Keratinocyte (primary cell): ENCODE measurements at regions not wholly inside any gene's neighbourhood (a gene's known extent, or its start where the extent isn't known, plus 50 kb on each side); places are given as distances from the start of the nearest gene placed in this dataset.

ENCODE experiments used
- DNase-seq: peaks from one replicate; pipeline ENCODE4 v3.0.0-alpha.2; 2011; ENCODE audit warnings: low read depth, missing footprints, low spot score
- FAIRE-seq: peaks from 2 replicates; lab custom pipeline; 2011; peaks lifted over from hg19 to GRCh38; lab: Jason Lieb, UNC
- H2AFZ ChIP-seq: 2 replicates; pipeline ENCODE4 v1.6.0; 2012; ENCODE audit warnings: low read length, control low read depth, inconsistent platforms; ENCODE audit not compliant: control insufficient read depth
- H3K27ac ChIP-seq: 2 replicates; pipeline ENCODE4 v1.5.1; 2011; ENCODE audit warnings: low read length; ENCODE audit not compliant: control insufficient read depth, insufficient read depth
- H3K27me3 ChIP-seq: 3 replicates; pipeline ENCODE4 v1.6.0; 2011; ENCODE audit warnings: low read length; ENCODE audit not compliant: control insufficient read depth, insufficient read depth; ENCODE audit errors: extremely low read depth
- H3K36me3 ChIP-seq, 2 experiments: 2 replicates in 1 of 2; 3 replicates in 1 of 2; pipeline ENCODE4 v1.5.1; 2011; ENCODE audit warnings: low read length in 2 of 2, mild to moderate bottlenecking in 1 of 2; ENCODE audit not compliant: control insufficient read depth in 2 of 2, insufficient read depth in 2 of 2; ENCODE audit errors: extremely low read depth in 1 of 2
- H3K4me1 ChIP-seq: 3 replicates; pipeline ENCODE4 v1.5.1; 2011; ENCODE audit warnings: low read length; ENCODE audit not compliant: control insufficient read depth, insufficient read depth; ENCODE audit errors: extremely low read depth
- H3K4me2 ChIP-seq: 3 replicates; pipeline ENCODE4 v1.6.0; 2011; ENCODE audit warnings: low read depth, low read length; ENCODE audit not compliant: control insufficient read depth, insufficient read depth; ENCODE audit errors: extremely low read depth
- H3K4me3 ChIP-seq, 3 experiments: fragments of 200-600 bp in 1 of 3; sonication (generic) in 1 of 3; 2 replicates in 2 of 3; 3 replicates in 1 of 3; pipeline ENCODE4 v1.5.1; 2011 to 2016; ENCODE audit warnings: low read length in 3 of 3, mild to moderate bottlenecking in 3 of 3, control low read depth in 2 of 3, inconsistent platforms in 1 of 3, low read depth in 1 of 3, mixed read lengths in 1 of 3, mixed run types in 1 of 3, moderate library complexity in 1 of 3; ENCODE audit not compliant: control insufficient read depth in 2 of 3, insufficient read depth in 2 of 3; ENCODE audit errors: extremely low read depth in 1 of 3
- H3K79me2 ChIP-seq: 2 replicates; pipeline ENCODE4 v1.6.0; 2012; ENCODE audit warnings: low read length; ENCODE audit not compliant: control insufficient read depth, insufficient read depth
- H3K9ac ChIP-seq: 3 replicates; pipeline ENCODE4 v1.6.0; 2011; ENCODE audit warnings: low read length; ENCODE audit not compliant: control insufficient read depth, insufficient read depth; ENCODE audit errors: extremely low read depth
- H3K9me1 ChIP-seq: 3 replicates; pipeline ENCODE4 v1.6.0; 2011; ENCODE audit warnings: low read length; ENCODE audit not compliant: control insufficient read depth, insufficient read depth; ENCODE audit errors: extremely low read depth
- H3K9me3 ChIP-seq: 2 replicates; pipeline ENCODE4 v1.5.1; 2012; ENCODE audit warnings: low read depth, low read length; ENCODE audit not compliant: control insufficient read depth
- H4K20me1 ChIP-seq: 3 replicates; pipeline ENCODE4 v1.6.0; 2011; ENCODE audit warnings: low read length; ENCODE audit not compliant: control insufficient read depth, insufficient read depth; ENCODE audit errors: extremely low read depth
- EZH2 ChIP-seq: IDR thresholded peaks from one replicate; pipeline ENCODE4 v1.6.1; 2012; ENCODE audit warnings: inconsistent platforms, mild to moderate bottlenecking, low read length, moderate library complexity
- dilution Hi-C: fragments of 300-500 bp; cut with MboI; formaldehyde crosslinking; loops from one replicate; pipeline ENCODE4 v1.7.0; 2020; ENCODE audit warnings: low sequenced_read_pairs; ENCODE audit not compliant: extremely low pct_ligation_motif_present
- TF ChIP-seq, protein P1 (sequence below), 3 experiments: IDR thresholded peaks in 1 of 3; conservative IDR thresholded peaks in 1 of 3; optimal IDR thresholded peaks in 1 of 3; 2 replicates in 2 of 3; 3 replicates in 1 of 3; pipeline versions ENCODE3 to v1.5.1; 2011; ENCODE audit warnings: low read length in 3 of 3, mild to moderate bottlenecking in 3 of 3, moderate library complexity in 2 of 3, control low read depth in 1 of 3, inconsistent platforms in 1 of 3; ENCODE audit not compliant: insufficient read depth in 2 of 3; ENCODE audit errors: extremely low read depth in 1 of 3

DNA sequence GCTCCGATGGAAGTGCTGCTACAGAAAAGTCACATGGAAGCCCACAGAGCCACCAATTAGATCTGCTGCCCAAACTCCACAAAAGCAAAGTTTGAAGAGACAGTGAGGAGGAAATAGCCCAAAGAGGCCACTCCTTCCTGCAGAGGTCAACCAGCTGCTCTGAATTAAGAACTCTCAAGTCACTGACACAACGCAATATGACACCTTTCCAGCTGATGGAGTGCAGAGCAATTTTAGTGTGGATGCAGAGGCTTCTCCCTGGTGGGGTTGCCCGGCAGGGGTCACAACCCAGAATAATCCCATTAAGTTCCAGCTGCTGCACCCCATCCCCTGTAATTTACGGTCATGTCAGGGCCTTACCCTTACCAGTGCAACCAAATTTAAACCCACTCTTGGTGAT is 361.9 kb upstream of the JARID2 start:
- no peaks in the 10 kb centered on the region for H3K27me3 ChIP-seq
- no peaks in the 10 kb centered on the region for H3K79me2 ChIP-seq
- dilution Hi-C loops = no loop called here
- H3K9me1 ChIP-seq = no peaks in the 10 kb centered on the region
- no peaks in the 10 kb centered on the region for H3K36me3 ChIP-seq
- no peak overlapping the region for H3K4me3 ChIP-seq
- H2AFZ ChIP-seq = no peak overlapping the region
- H3K9me3 ChIP-seq = no peaks in the 10 kb centered on the region
- no peak overlapping the region for H3K9ac ChIP-seq
- H4K20me1 ChIP-seq = no peaks in the 10 kb centered on the region
- FAIRE-seq (no peak), DNase-seq (no peak)
- H3K4me2 ChIP-seq = no peak overlapping the region
- no peaks in the 10 kb centered on the region for H3K4me1 ChIP-seq
- TF ChIP-seq EZH2 = no peak
- TF ChIP-seq, protein P1, sequence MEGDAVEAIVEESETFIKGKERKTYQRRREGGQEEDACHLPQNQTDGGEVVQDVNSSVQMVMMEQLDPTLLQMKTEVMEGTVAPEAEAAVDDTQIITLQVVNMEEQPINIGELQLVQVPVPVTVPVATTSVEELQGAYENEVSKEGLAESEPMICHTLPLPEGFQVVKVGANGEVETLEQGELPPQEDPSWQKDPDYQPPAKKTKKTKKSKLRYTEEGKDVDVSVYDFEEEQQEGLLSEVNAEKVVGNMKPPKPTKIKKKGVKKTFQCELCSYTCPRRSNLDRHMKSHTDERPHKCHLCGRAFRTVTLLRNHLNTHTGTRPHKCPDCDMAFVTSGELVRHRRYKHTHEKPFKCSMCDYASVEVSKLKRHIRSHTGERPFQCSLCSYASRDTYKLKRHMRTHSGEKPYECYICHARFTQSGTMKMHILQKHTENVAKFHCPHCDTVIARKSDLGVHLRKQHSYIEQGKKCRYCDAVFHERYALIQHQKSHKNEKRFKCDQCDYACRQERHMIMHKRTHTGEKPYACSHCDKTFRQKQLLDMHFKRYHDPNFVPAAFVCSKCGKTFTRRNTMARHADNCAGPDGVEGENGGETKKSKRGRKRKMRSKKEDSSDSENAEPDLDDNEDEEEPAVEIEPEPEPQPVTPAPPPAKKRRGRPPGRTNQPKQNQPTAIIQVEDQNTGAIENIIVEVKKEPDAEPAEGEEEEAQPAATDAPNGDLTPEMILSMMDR (optimal IDR thresholded peaks at IDR 0.05 in 1 of 3, IDR thresholded peaks at IDR 0.05 in 1 of 3, conservative IDR thresholded peaks at IDR 0.05 in 1 of 3; ENCODE audit: extremely low read depth in 1 of 3, insufficient read depth in 2 of 3, low read length in 3 of 3) = no peak
- no peak overlapping the region for H3K27ac ChIP-seq

DNA sequence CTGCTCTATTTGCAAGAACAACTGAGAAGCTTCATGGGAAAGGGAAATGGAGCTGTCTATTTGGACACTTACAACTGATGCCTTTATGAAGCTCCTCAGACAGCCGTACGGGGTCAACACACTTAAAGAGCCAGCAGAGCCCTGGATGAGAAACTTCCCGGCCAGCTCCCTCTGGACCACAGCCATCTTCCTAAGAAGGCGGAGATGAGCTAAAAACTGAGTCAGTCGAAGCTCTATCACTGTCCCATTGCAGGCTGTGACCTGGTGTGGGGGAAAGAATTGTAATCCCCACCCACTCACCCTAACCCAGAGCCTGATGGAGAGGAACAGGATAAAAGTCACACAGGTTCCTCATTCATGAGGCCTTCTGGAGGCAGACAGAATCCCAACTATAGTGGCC is 360.4 kb upstream of the JARID2 start:
- no peaks in the 10 kb centered on the region for H3K4me1 ChIP-seq
- no peak for TF ChIP-seq EZH2
- H3K9me3 ChIP-seq = no peaks in the 10 kb centered on the region
- no peaks in the 10 kb centered on the region for H4K20me1 ChIP-seq
- DNase-seq (no peak), FAIRE-seq (no peak)
- H3K36me3 ChIP-seq = no peaks in the 10 kb centered on the region
- H3K27me3 ChIP-seq = no peaks in the 10 kb centered on the region
- dilution Hi-C loops = no loop called here
- H2AFZ ChIP-seq = no peak overlapping the region
- no peak overlapping the region for H3K27ac ChIP-seq
- no peak overlapping the region for H3K4me2 ChIP-seq
- H3K4me3 ChIP-seq = no peak overlapping the region
- no peaks in the 10 kb centered on the region for H3K79me2 ChIP-seq
- H3K9me1 ChIP-seq = no peaks in the 10 kb centered on the region
- no peak overlapping the region for H3K9ac ChIP-seq

DNA sequence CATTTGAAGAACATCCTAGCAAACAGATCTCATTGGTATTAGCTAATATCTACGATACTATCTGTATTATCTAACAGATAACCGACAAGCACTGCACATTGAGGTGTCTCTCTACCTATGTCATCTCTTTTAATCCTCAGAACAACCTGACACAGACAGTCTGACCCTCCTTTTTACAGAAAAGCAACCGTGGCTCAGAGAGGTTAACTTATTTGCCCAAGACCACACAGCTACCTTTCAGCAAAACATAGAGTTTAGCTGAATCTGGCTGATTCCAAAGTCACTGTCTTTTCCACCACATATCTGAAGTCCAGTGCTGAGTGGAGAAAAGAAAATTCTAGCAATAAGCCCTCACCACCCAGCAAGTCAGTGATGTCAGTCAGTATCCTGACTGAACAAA is 358.7 kb upstream of the JARID2 start:
- Histone ChIP-seq H3K27me3 (no peaks in the 10 kb centered on the region), H3K9me1 (no peaks in the 10 kb centered on the region), H3K36me3 (no peaks in the 10 kb centered on the region), H3K4me3 (no peak overlapping the region), H3K9ac (no peak overlapping the region), H3K79me2 (no peaks in the 10 kb centered on the region), H3K27ac (no peak overlapping the region), H2AFZ (no peak overlapping the region), H3K9me3 (no peaks in the 10 kb centered on the region), H4K20me1 (no peaks in the 10 kb centered on the region), H3K4me2 (no peak overlapping the region), H3K4me1 (peaks cover 1% of the 10 kb centered on the region)
- DNase-seq (no peak), FAIRE-seq (no peak)
- TF ChIP-seq, protein P1 (optimal IDR thresholded peaks at IDR 0.05 in 1 of 3, IDR thresholded peaks at IDR 0.05 in 1 of 3, conservative IDR thresholded peaks at IDR 0.05 in 1 of 3; ENCODE audit: extremely low read depth in 1 of 3, insufficient read depth in 2 of 3, low read length in 3 of 3) = no peak
- no peak for TF ChIP-seq EZH2
- dilution Hi-C loops = no loop called here
